Left renal cortex interstitium (tissue), 4 donors: ENCODE measurements at regions not wholly inside any gene's neighbourhood (a gene's known extent, or its start where the extent isn't known, plus 50 kb on each side); places are given as distances from the start of the nearest gene placed in this dataset.

ENCODE experiments used
- DNase-seq, 4 donors: peaks; one replicate each; pipeline ENCODE4 v3.0.0-alpha.2; 2013; ENCODE audit warnings: low read depth in 4 of 4, low spot score in 2 of 4, missing footprints in 1 of 4

- no peak for DNase-seq
Measured at GRCh38 chr2:120439637-120440384, 93.9 kb downstream of the INHBB start.

GRCh38 chr2:120440521-120441350 lies 94.8 kb downstream of the INHBB start:
- no peak for DNase-seq

- DNase-seq: no peak
Measured at GRCh38 chr2:120441351-120441700, 95.4 kb downstream of the INHBB start.

GRCh38 chr2:120441744-120442471 lies 96.0 kb downstream of the INHBB start:
- DNase-seq: no peak

GRCh38 chr2:120442541-120442922 lies 96.6 kb downstream of the INHBB start:
- DNase-seq: no peak

- DNase-seq: peak in 1 of 4 donors; percentile 45
Measured at GRCh38 chr2:120442923-120443571, 97.1 kb downstream of the INHBB start.

- no peak for DNase-seq
Measured at GRCh38 chr2:120443946-120444345, 98.0 kb downstream of the INHBB start.

- no peak for DNase-seq
Measured at GRCh38 chr2:120444691-120445240, 98.8 kb downstream of the INHBB start.

- peak in 1 of 4 donors; percentile 52 for DNase-seq
Measured at GRCh38 chr2:120445449-120446143, 99.7 kb downstream of the INHBB start.

- DNase-seq: no peak
Measured at GRCh38 chr2:120446236-120447126, 100.5 kb downstream of the INHBB start.

GRCh38 chr2:120447127-120447785 lies 101.3 kb downstream of the INHBB start:
- DNase-seq: no peak

GRCh38 chr2:120448436-120448835 lies 102.5 kb downstream of the INHBB start:
- DNase-seq: no peak

- DNase-seq: no peak
Measured at GRCh38 chr2:120448961-120449810, 103.2 kb downstream of the INHBB start.

GRCh38 chr2:120450196-120450820 lies 104.4 kb downstream of the INHBB start:
- no peak for DNase-seq

- DNase-seq: no peak
Measured at GRCh38 chr2:120451334-120451733, 105.4 kb downstream of the INHBB start.

- DNase-seq: no peak
Measured at GRCh38 chr2:120452131-120452530, 106.2 kb downstream of the INHBB start.
